ENCODE measurements at regions not wholly inside any gene's neighbourhood (a gene's known extent, or its start where the extent isn't known, plus 50 kb on each side); places are given as distances from the start of the nearest gene placed in this dataset.

GRCh38 chr15:69724333-69724732 is 271.7 kb downstream of the RPLP1 start:
- peaks cover 36% of the 10 kb centered on the region for H3K4me1 ChIP-seq (ENCODE audit: low read length)
- no peaks in the 10 kb centered on the region for H3K36me3 ChIP-seq (replicated peaks; ENCODE audit: insufficient read depth, low read length)
- peaks cover 36% of the 10 kb centered on the region for H3K27me3 ChIP-seq (replicated peaks; ENCODE audit: insufficient read depth, low read length)
- H3K27ac ChIP-seq (ENCODE audit: low read length) = no peak overlapping the region
- H3K79me2 ChIP-seq (ENCODE audit: low read length) = no peaks in the 10 kb centered on the region
- H4K20me1 ChIP-seq (ENCODE audit: insufficient read depth, low read length) = no peaks in the 10 kb centered on the region
- H3K4me2 ChIP-seq (ENCODE audit: low read depth, low read length) = no peak overlapping the region
- no peaks in the 10 kb centered on the region for H3K9me3 ChIP-seq (replicated peaks; ENCODE audit: insufficient read depth, low read length)
- no peak overlapping the region for H3K4me3 ChIP-seq (ENCODE audit: low read length)
- H3K9ac ChIP-seq (ENCODE audit: low read length) = no peak overlapping the region
- no peaks in the 10 kb centered on the region for H3K9me2 ChIP-seq (replicated peaks; ENCODE audit: insufficient read depth, low read length)
- peaks cover 8% of the 10 kb centered on the region; the same call in 1 of the 2 replicates for H3F3A ChIP-seq (ENCODE audit: insufficient read depth, low read length)
- H2AFZ ChIP-seq (ENCODE audit: low read length) = no peak overlapping the region
- no peak for DNase-seq
- no peak for TF ChIP-seq EZH2phosphoT487 (IDR thresholded peaks at IDR 0.05; ENCODE audit: low read length)
- no peak for TF ChIP-seq CTCF (IDR thresholded peaks at IDR 0.05; ENCODE audit: low read length)
- no peak for TF ChIP-seq EZH2 (optimal IDR thresholded peaks at IDR 0.05; ENCODE audit: low read depth, low read length)

GRCh38 chr15:69725275-69725674 is 272.7 kb downstream of the RPLP1 start:
- no peak overlapping the region for H3K4me3 ChIP-seq (ENCODE audit: low read length)
- H3K9ac ChIP-seq (ENCODE audit: low read length) = no peak overlapping the region
- no peak for TF ChIP-seq EZH2phosphoT487 (IDR thresholded peaks at IDR 0.05; ENCODE audit: low read length)
- TF ChIP-seq CTCF (IDR thresholded peaks at IDR 0.05; ENCODE audit: low read length) = no peak
- no peak for TF ChIP-seq EZH2 (optimal IDR thresholded peaks at IDR 0.05; ENCODE audit: low read depth, low read length)
- H3K4me1 ChIP-seq (ENCODE audit: low read length) = peaks cover 37% of the 10 kb centered on the region
- H3K79me2 ChIP-seq (ENCODE audit: low read length) = no peaks in the 10 kb centered on the region
- H2AFZ ChIP-seq (ENCODE audit: low read length) = no peak overlapping the region
- peaks cover 8% of the 10 kb centered on the region; the same call in 1 of the 2 replicates for H3F3A ChIP-seq (ENCODE audit: insufficient read depth, low read length)
- H3K27ac ChIP-seq (ENCODE audit: low read length) = no peak overlapping the region
- no peaks in the 10 kb centered on the region for H3K9me3 ChIP-seq (replicated peaks; ENCODE audit: insufficient read depth, low read length)
- DNase-seq = no peak
- no peak overlapping the region for H3K4me2 ChIP-seq (ENCODE audit: low read depth, low read length)
- no peaks in the 10 kb centered on the region for H4K20me1 ChIP-seq (ENCODE audit: insufficient read depth, low read length)
- no peaks in the 10 kb centered on the region for H3K9me2 ChIP-seq (replicated peaks; ENCODE audit: insufficient read depth, low read length)
- H3K27me3 ChIP-seq (replicated peaks; ENCODE audit: insufficient read depth, low read length) = peaks cover 27% of the 10 kb centered on the region
- no peaks in the 10 kb centered on the region for H3K36me3 ChIP-seq (replicated peaks; ENCODE audit: insufficient read depth, low read length)

GRCh38 chr15:69725957-69726356 is 273.3 kb downstream of the RPLP1 start:
- H3K27me3 ChIP-seq (replicated peaks; ENCODE audit: insufficient read depth, low read length) = peaks cover 27% of the 10 kb centered on the region
- no peaks in the 10 kb centered on the region for H3K9me3 ChIP-seq (replicated peaks; ENCODE audit: insufficient read depth, low read length)
- H4K20me1 ChIP-seq (ENCODE audit: insufficient read depth, low read length) = no peaks in the 10 kb centered on the region
- H2AFZ ChIP-seq (ENCODE audit: low read length) = no peak overlapping the region
- TF ChIP-seq EZH2phosphoT487 (IDR thresholded peaks at IDR 0.05; ENCODE audit: low read length) (no peak), EZH2 (optimal IDR thresholded peaks at IDR 0.05; ENCODE audit: low read depth, low read length) (no peak), CTCF (IDR thresholded peaks at IDR 0.05; ENCODE audit: low read length) (no peak)
- no peaks in the 10 kb centered on the region for H3K9me2 ChIP-seq (replicated peaks; ENCODE audit: insufficient read depth, low read length)
- H3K4me2 ChIP-seq (ENCODE audit: low read depth, low read length) = no peak overlapping the region
- peaks cover 4% of the 10 kb centered on the region; the same call in 1 of the 2 replicates for H3F3A ChIP-seq (ENCODE audit: insufficient read depth, low read length)
- H3K4me3 ChIP-seq (ENCODE audit: low read length) = no peak overlapping the region
- DNase-seq = no peak
- H3K36me3 ChIP-seq (replicated peaks; ENCODE audit: insufficient read depth, low read length) = no peaks in the 10 kb centered on the region
- H3K9ac ChIP-seq (ENCODE audit: low read length) = no peak overlapping the region
- H3K27ac ChIP-seq (ENCODE audit: low read length) = no peak overlapping the region
- H3K79me2 ChIP-seq (ENCODE audit: low read length) = no peaks in the 10 kb centered on the region
- peaks cover 37% of the 10 kb centered on the region for H3K4me1 ChIP-seq (ENCODE audit: low read length)

Data from MM.1S (cell line).